ENCODE measurements at regions not wholly inside any gene's neighbourhood (a gene's known extent, or its start where the extent isn't known, plus 50 kb on each side); places are given as distances from the start of the nearest gene placed in this dataset.

DNA sequence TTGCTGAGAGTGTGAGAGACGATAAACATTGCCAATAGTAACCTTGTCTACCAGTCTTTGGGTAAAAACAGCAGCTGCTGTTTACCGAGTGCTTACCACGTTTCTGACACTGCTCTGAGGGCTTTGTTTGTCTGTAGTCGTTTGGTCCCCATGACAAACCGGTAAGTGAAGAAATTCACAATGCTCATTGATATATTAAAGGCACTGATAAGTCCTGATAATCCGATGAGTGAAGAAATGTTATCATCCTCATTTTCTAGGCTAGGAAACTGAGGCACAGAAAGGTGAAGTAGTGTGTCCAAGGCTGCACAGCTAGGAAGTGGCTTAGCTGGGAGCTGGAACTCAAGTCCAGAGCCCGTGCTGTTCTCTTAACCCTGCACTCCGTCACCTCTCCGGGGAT lies 138.6 kb downstream of the SCARB1 start:
- WGBS, 2 experiments (ENCODE audit: extremely low coverage in 2 of 2, insufficient read length in 1 of 2), result 100% methylated on average over 3 of the region's 9 CpGs; no CpG with 5 or more reads in 1 of the 2 experiments
- in situ Hi-C loops (cut with MboI; ENCODE audit: low sequenced_read_pairs) (no loop called here), dilution Hi-C loops (cut with HindIII; ENCODE audit: low sequenced_read_pairs, unreplicated experiment) (no loop called here), intact Hi-C loops (cut with micrococcal nuclease) (no loop called here)
- Histone ChIP-seq H2AFZ (replicated peaks; ENCODE audit: low read length, poor library complexity) (no peak overlapping the region), H4K5ac (ENCODE audit: low read depth, low read length) (no peak overlapping the region), H3K18ac (ENCODE audit: low read depth, low read length) (no peak overlapping the region), H4K91ac (ENCODE audit: insufficient read depth, low read depth, low read length) (no peak overlapping the region), H4K8ac (ENCODE audit: low read depth in 2 of 2, low read length in 2 of 2) (no peak overlapping the region), H3K56ac (ENCODE audit: extremely low read depth, insufficient read depth, low read length) (no peak overlapping the region), H2BK5ac (ENCODE audit: low read depth, low read length, poor library complexity, severe bottlenecking) (no peak overlapping the region), H2AK5ac (ENCODE audit: low read depth, low read length) (no peak overlapping the region), H3K9me3 (ENCODE audit: control insufficient read depth, insufficient read depth, low read length) (peaks cover 3% of the 10 kb centered on the region; the same call in 1 of the 2 replicates), H3K14ac (replicated peaks; ENCODE audit: low read depth, low read length) (no peak overlapping the region), H3K27ac (ENCODE audit: insufficient read depth, low read length) (no peak overlapping the region), H4K20me1 (ENCODE audit: insufficient read depth, low read length) (peaks cover 3% of the 10 kb centered on the region; the same call in 1 of the 2 replicates), H3K23ac (ENCODE audit: low read depth, low read length) (no peak overlapping the region), H3K4ac (ENCODE audit: low read depth, low read length) (no peak overlapping the region), H2BK20ac (ENCODE audit: low read depth, low read length) (no peak overlapping the region), H3K4me2 (ENCODE audit: low read depth, low read length) (no peak overlapping the region), H3K4me1 (ENCODE audit: control insufficient read depth, insufficient read depth, low read length) (peaks cover 17% of the 10 kb centered on the region), H3K27me3 (ENCODE audit: control insufficient read depth, insufficient read depth, low read length) (no peaks in the 10 kb centered on the region), H2BK120ac (ENCODE audit: low read depth, low read length) (no peak overlapping the region), H3K9ac (ENCODE audit: low read depth, low read length) (no peak overlapping the region), H2AK9ac (replicated peaks; ENCODE audit: low read depth, low read length, poor library complexity) (no peak overlapping the region), H2BK15ac (ENCODE audit: low read depth, low read length) (no peak overlapping the region), H3K36me3 (ENCODE audit: control insufficient read depth, insufficient read depth, low read length) (no peaks in the 10 kb centered on the region), H3K4me3 (ENCODE audit: insufficient read depth, low read depth, low read length) (no peak overlapping the region), H3K9me1 (ENCODE audit: insufficient read depth, low read length) (peaks cover 4% of the 10 kb centered on the region), H3K79me1 (ENCODE audit: low read depth in 1 of 2, low read length in 2 of 2) (no peaks in the 10 kb centered on the region)
- ATAC-seq (ENCODE audit: low read depth), result no peak
- POLR2A ChIA-PET (ENCODE audit: unreplicated experiment), result no interaction called here
- DNase-seq, result no peak
- CTCF ChIA-PET, result no interaction called here
- TF ChIP-seq, protein P1, sequence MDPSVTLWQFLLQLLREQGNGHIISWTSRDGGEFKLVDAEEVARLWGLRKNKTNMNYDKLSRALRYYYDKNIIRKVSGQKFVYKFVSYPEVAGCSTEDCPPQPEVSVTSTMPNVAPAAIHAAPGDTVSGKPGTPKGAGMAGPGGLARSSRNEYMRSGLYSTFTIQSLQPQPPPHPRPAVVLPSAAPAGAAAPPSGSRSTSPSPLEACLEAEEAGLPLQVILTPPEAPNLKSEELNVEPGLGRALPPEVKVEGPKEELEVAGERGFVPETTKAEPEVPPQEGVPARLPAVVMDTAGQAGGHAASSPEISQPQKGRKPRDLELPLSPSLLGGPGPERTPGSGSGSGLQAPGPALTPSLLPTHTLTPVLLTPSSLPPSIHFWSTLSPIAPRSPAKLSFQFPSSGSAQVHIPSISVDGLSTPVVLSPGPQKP (IDR thresholded peaks at IDR 0.05; ENCODE audit: borderline replicate concordance, low read depth, low read length), result no peak
- TF ChIP-seq POLR2A (IDR thresholded peaks at IDR 0.05; ENCODE audit: low read depth, low read length), result no peak
- TF ChIP-seq BHLHE40 (IDR thresholded peaks at IDR 0.05; ENCODE audit: low read depth, low read length), result no peak
- no TSS peak for BruUV-seq (replicated peaks)

Measured in IMR-90 (cell line).